HG03196 (cell line): ENCODE measurements at regions not wholly inside any gene's neighbourhood (a gene's known extent, or its start where the extent isn't known, plus 50 kb on each side); places are given as distances from the start of the nearest gene placed in this dataset.
A peak's percentile ranks its signal among the peaks of the same experiment; 100 is the strongest.

Source experiments
- ATAC-seq: cut with Tn5 transposase; IDR thresholded peaks from one replicate; pipeline ENCODE4 v1.9.1; 2021; ENCODE audit not compliant: unreplicated experiment

DNA sequence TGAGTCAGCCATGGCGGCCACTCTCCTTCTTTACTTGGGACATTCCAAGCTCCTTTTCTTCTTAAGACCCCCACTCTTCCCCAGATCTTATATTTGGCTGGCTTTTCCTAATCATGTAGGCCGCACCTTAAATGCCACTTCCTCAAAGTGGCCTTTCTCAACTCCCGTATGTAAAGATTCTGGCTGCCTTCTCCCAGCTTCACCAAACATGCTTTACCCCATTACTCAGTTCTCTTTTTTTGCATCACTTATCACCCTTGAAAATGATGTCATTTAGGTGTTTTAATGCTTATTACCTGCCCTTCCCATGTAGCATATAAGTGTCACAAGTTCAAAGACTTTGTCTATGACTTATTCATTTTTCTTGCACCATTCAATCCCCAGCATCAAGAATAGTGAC is 810.1 kb upstream of the CELF2 start:
- no peak for ATAC-seq

DNA sequence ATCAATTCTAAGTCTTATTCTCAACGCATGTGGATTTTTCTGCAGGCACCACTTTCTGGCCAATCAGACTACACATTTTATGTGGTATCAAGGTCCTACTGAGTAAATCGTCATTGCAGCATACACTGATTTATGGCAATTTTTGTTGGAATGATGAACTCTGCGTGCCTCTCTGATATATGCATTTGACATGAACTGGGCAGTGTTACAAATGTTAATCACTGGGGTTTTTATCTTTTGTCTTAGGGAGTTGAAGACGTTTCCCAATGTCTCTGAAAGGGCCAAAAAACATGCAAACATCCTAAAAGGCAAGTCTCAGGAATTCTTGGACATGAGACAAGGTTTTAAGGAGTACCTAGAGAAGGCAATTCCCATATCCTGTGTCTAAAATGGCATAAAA is 809.5 kb upstream of the CELF2 start:
- ATAC-seq, result no peak

DNA sequence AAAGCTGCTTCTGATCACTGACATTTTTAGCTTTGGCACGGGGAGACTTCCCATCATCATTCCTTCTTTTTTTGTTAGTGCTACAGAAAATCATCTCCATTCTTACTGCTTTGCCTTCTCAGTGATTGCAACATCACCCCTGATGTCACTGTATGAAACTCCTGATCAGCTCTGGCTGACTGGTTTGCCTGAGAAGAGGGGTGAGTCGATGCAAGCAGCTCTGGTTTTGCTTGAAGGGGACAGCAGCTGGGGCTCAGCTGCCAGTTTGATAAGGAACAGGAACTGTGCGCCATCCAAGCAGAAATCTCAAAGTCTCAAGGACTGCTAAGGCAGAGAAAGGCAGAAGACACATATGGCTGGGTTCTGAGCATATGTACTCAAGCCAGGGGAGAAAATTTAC is 808.5 kb upstream of the CELF2 start:
- ATAC-seq, result peak; percentile 71

DNA sequence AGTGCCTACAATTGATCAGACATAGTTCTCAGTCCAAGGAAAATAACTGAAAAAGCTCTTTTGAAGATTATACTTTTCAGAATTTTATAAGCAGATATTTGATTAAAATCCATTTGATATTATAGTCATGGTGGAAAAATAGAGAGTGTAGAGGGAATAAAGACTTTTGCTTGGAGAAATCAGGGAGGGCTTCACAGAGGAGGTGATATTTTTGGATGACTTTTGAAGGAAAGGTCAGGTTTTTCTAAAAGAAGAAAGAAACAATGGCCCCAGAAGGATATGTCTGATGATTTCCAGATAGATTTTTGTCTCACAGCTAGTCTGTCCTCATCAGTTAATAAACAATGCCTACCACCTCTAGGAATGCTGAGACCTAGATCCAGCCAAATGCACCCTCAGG is 806.3 kb upstream of the CELF2 start:
- no peak for ATAC-seq

DNA sequence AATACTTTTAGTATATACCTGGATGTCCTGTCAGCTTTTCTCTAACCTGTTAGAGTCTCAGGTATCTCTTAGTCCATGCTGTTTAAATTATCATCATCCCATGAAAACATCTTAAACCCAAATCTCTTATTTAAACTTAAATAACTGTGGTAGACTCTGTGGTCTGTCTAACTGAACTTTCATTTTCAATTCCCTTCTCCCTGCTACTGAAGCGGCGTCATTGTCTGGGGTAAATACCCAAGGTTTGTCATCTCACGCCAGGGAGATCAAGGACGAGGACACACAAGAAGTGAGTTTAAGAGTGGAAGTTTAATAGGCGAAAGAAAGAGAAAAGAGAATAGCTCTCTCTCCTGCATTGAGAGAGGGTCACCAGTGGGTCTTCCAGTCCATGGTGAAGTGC is 804.4 kb upstream of the CELF2 start:
- peak; percentile 83 for ATAC-seq

DNA sequence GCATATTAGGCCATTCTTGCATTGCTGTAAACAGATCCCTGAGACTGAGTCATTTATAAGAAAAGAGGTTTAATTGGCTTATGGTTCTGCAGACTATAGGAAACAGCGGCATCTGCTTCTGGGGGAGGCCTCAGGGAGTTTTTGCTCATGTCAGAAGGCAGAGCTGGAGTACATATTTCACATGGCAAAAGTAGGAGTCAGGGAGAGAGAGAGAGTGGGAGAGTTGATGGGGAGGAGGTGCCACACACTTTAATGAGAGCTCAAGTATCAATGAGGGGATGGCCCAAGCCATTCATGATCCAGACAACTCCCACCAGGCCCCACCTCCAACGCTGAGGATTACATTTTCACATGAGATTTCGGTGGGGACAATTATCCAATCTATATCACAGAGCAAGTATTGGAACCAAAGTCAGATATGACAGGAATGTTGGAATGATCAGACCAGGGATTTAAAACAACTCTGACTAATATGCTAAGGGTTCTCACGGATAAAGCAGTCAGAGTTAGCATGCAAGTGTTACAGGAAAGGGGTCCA is 795.3 kb upstream of the CELF2 start:
- ATAC-seq, result no peak

DNA sequence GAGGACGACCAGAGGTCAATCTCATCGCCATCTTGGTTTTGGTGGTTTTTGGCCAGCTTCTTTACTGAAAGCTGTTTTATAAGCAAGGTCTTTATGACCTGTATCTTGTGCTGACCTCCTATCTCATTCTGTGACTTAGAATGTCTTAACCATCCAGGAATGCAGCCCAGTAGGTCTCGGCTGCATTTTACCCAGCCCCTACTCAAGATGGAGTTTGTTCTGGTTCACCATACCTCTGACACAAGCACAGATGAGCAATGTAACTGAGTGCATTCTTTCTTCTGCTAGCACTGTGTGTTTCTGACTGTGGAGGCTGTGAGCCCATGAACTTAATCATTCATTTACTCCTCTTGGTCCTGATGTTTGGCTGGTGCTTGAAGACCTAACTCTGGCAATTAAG is 794.5 kb upstream of the CELF2 start:
- ATAC-seq, result no peak

DNA sequence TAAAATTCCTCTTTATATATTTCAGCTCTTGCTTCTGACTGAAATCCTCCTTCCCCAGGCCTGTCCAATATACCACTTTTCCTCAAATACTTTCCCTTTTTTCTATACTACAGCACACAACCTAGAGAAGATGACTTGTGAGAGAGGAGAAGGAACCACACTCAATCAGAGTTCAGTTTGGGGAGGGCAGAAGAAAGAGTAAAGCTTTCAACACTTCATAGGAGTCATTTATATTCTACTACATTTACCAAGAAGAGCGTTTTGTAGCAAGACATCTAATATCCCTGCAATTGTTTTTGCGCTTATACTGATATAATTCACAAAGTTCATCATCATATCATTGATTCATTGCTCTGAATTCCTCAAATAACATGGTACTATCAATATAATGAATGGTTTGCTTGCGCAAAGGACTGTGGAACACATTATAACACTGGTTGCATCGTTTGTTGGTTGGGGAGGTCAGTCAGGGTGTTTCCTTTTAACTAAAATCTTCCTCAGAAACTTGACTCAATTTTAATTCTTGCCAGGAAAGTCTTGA is 792.5 kb upstream of the CELF2 start:
- no peak for ATAC-seq

DNA sequence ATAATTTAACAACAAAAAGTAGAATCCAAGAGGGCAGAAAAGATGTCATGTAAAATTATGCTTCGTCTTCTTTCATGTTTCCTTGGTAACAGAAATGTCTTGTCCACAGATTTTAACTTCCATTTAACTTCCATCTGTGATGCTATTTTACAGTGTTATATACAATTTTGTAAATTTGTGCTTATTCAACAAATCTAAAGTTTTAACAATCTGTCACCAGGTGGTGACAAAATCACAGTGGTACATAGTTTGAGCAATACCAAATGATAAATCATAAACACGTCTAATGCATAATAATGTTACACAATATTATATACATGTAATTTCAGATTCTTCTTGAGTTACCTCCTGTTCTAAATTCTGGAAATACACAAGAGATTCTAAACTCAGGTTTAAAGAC is 784.4 kb upstream of the CELF2 start:
- ATAC-seq, result no peak

DNA sequence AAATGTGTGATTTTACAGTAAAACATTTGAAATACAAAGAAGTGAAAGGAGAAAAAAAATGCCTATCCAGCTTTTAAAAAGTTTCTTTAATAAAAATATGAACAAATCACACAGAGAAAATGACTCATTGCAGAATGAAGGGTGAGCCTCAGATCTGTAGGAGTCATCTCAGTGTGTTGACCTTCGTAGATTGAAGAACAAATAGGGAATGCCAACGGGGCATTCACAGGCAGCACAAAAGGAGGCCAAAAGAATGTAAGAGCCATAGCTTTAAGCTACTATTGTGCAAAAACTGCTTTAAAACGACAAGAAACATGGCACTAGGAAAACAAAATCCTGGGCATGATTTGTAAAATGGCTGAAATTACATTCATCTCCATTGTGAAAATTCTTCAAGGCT is 782.7 kb upstream of the CELF2 start:
- ATAC-seq, result no peak

DNA sequence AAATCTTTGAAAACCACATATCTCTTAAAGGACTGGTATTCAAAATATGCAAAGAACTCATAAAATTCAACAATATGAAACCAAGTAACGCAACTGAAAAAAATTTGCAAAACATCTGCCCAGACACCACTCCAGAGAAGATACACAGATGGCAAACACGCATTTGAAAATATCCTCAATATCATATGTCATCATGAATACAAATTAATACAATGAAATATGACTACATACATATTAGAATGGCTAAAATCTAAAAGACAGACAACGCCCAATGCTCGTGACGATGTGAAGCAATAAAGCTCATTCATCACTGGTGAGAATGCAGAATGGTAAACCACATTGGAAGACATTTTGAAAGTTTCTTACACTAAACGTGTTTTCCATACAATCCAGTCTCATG is 770.1 kb upstream of the CELF2 start:
- ATAC-seq, result no peak

DNA sequence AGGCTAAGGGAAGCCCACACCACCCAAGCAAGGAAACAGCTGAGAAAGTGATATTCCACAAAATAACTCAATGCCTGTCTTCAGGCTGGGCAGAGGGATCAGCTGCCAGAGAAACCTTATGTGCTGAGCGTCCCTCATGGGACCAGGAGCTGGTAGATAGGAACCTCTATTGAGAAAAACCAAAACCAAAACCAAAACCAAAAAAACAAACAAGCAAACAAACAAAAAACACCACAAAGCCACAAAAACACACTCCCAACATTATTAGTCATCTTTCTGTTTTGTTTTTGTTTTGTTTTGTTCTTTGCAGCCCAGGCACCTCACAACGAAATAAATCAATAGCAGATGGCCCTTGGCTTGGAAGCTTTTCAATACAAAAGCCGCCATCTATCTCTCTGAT is 760.8 kb upstream of the CELF2 start:
- ATAC-seq, result no peak

DNA sequence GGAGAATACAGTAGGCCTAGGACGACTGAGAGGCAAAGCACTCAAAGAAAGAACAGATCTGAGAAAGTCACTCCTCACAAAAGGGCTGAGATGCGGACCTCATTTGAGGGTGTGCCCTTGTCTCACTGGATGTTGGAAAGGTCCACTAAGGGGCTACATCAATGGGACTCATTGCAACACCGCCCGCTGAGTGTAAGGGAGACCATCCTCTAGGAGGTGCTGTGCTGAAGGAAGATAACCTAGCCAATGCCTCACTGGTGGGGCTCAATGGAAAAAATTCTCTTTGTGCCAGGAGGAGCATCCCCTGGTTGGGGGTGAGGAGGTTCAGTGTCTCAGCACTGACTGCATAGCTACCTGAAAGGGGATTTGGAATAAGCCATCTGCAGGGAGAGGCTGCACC is 758.7 kb upstream of the CELF2 start:
- ATAC-seq, result no peak

DNA sequence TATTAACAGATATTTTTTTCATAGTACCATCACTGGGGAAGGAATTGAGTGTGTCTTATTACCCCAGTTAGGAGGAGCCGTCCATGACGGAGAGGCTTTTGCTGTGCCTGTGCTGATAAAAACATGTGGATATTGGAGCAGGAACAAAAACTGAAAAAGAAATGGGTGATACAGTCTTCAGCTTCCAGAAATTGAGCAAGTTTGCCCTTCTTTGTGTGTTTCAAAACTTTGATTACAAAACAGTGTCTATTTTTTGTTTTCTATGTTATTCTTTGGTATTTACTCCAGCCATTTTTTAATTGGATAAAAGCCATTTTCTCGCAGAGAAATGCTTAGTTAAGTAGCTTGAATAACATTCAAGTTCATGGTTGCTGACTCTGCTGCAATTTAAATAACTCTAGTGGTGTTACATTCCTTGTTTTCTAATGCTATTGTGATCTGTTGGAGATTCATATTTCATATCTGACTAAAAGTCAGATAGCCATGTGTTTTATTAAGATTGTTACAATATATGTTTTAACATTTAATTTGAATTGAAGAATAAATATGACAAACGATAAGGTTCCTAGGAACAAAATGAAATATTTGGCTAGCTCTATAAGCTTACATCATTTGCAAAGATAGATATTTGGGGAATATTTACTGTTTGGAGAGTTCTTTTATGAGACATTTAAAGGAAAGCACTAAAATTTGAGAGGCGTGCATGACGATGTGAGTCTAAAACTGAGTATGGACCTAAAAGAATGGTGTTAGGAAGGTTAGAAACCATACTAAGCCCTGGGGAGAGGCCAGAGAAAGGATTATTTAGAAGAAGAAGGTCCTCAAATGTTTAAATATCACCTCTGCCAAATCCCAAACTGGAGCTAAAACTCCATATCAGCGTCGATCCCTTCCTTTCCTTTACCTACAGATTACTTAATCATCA is 747.3 kb upstream of the CELF2 start:
- ATAC-seq, result no peak

DNA sequence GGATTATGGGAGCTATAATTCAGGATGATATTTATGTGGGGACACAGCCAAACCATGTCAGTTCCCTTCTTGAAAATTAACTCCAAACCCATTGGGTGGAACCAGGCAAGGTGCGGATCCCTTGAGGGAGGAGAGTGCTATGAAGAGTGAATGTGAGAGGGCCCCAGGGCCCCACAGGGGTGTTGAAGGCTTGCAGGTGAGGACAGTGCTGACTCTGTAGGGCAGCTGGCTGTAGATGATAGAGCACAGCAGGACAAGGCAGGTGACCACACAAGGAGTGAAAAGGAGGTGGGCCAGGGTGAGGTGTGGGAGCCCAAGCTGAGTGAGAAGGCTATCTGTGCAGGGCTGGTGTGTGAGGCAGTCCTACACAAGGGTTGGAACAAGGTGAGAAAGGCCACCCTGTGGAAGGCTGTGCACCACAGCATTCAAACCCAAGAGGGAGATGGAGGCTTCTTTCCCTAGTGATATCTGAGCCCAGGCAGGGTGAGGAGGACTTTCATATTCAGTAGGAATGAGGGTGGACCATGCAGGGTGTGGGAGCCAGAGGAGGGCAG is 746.0 kb upstream of the CELF2 start:
- no peak for ATAC-seq

DNA sequence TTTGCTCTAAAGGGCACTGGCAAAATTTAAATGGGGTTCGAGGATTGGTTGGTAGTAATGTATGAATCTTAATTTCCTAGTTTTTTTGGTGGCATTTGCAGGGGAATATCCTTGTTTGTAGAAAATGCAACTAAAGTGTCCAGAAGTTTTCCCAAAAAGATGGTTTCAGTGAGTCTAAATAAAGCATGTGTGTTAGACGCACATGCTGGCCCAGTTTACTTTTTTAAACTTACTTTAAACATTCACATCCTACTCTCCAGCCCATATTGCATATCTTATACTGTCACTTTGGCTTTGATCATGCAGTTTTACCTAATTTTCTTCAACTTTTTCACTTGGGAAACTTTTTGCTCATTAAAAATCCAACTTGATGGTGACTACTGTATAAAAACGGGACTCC is 744.0 kb upstream of the CELF2 start:
- no peak for ATAC-seq

DNA sequence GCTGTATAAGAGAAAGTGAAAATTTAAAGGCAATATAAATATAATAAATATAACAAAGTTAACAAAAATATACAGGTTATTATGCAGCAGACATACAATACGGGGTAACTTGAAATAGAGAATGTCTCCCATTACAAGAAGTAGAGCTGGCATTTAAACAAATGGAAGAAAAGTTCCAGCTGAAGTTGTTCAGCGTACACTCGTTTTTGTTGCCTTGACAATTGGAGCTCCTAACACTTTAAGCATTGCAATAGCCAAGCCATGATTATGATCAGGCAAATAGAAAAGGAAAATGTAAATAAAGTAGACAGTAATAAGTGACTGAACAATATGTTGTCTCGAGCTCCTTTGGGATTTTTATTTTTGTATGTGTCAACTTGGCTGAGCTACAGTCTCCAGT is 737.8 kb upstream of the CELF2 start:
- no peak for ATAC-seq

DNA sequence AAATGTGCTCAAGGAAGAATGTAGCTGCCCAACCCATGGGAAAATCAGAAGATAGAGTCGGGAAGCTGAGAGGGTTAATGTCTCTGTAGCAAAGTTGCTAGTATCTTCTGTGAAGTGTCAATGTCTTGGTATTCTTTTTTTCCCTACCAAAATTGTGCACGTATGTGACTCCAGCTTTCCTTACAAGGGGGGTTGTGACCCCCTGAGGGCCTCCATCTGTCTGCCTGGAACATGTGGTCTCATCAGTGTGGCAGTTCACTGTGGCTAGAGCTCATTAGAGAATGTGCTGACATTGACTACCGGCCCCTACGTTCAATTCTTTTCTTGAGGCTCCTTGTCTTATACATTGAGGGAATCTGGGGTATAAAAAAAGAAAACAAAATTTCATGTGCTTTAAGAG is 725.2 kb upstream of the CELF2 start:
- ATAC-seq, result no peak

DNA sequence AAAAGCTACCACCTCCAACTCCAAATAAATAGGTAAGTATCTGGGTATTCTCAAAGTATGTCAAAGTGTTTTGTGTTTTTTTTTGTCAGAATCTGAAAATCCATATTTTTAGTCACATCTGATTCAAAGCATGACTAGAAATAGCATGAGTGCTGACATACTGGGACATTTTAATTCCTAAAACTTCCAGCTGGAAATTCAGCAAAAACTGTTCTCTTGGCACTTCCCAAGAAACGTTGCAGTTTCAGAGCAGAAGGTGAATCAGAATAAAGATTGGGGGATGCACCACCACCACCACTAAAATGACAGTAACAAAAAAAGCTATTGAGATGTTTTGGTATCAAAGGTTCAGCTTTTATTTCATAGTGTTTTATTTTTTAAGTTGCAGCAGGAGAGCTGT is 724.6 kb upstream of the CELF2 start:
- ATAC-seq, result no peak

DNA sequence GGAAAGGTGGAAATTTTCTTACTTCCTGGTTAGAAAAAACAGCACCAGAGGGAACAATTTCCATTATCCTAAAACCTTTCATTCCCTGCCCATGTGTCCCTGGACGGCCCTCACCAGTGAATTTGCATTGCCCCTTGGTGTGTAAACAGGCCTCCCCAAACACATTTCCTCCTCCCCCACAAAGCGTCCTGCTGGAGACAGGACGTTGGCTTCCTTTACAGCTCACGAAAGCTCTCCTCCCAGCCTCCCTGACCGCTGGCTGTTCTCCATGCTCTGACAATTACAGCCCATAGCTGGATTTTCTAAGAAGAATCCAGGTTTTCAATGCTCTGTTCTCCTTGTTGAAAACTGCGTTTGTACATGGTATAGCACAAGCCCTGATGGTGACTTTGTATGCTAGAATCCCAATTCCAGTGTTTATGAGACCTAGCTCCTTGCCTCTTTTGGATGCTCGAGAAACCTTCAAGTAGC is 724.2 kb upstream of the CELF2 start:
- ATAC-seq, result no peak

DNA sequence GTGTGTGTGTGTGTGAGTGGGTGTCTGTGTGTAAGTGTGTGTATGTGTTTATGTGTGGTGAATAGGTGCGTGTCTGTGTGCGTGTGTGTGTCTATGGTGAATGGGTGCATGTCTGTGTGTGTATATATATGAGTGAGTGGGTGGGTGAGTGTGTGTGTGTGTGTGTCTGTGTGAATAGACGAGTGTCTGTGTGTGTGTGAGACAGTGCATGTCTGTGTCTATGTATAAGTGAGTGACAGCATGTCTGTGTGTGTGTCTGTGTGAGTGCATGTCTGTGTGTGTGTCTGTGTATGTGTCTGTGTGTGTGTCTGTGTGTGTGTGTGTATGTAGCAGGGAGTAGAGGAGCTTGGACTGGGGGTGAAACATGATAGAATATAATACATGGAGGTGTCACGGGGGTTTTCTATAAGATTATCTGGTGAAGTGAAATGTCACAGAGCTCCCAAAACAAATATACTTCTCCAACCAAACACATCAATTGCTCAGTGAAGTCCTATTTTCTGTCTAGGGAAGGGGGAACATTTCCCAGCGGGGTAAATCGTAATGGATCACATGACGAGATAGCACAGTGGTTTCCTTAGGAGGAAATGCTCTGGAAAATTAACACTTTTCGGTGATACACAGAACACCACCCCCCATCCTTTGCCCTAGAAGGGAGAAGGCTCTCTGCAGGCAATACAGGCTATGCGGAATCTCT is 723.3 kb upstream of the CELF2 start:
- ATAC-seq, result no peak
